OCI-LY3 (cell line): ENCODE measurements at regions not wholly inside any gene's neighbourhood (a gene's known extent, or its start where the extent isn't known, plus 50 kb on each side); places are given as distances from the start of the nearest gene placed in this dataset.

ENCODE experiments used
- CTCF ChIP-seq: fragments of 200-600, 300-600 bp; sonication (generic); IDR thresholded peaks from 2 replicates; pipeline ENCODE4 v1.5.1; 2014; ENCODE audit warnings: antibody characterized with exemption, low read length, low read depth
- EZH2phosphoT487 ChIP-seq: fragments of 200-600 bp; shearing (Covaris generic); IDR thresholded peaks from 2 replicates; pipeline ENCODE4 v1.6.1; 2018; ENCODE audit warnings: antibody characterized with exemption, mixed run types, low read depth

- TF ChIP-seq CTCF (no peak), EZH2phosphoT487 (no peak)
Observed at GRCh38 chr9:135211524-135211890, 124.0 kb downstream of the OLFM1 start.
